Endothelial cell of umbilical vein (primary cell): ENCODE measurements at regions not wholly inside any gene's neighbourhood (a gene's known extent, or its start where the extent isn't known, plus 50 kb on each side); places are given as distances from the start of the nearest gene placed in this dataset.

Experiments
- BruUV-seq: library from RNA; stranded (reverse); fragments of 400-500 nt; replicated peaks from 2 replicates; lab custom pipeline; 2021; lab: Mats Ljungman, UMichigan
- CTCF ChIA-PET: fragments of 300-600, 350-600 bp; sonication (Branson Sonifier 250); formaldehyde crosslinking; loops from one replicate; lab custom pipeline; 2021; ENCODE audit warnings: antibody characterized with exemption, inconsistent platforms; lab: Charles Lee
- POLR2A ChIA-PET: fragments of 300-600, 350-600 bp; sonication (Branson Sonifier 250); formaldehyde crosslinking; loops from one replicate; lab custom pipeline; 2021; ENCODE audit warnings: antibody characterized with exemption, inconsistent platforms; lab: Charles Lee
- DNase-seq: peaks from one replicate; pipeline ENCODE4 v3.0.0-alpha.2; 2011; ENCODE audit warnings: low read depth, low spot score
- FAIRE-seq: peaks from 2 replicates; lab custom pipeline; 2011; peaks lifted over from hg19 to GRCh38; lab: Jason Lieb, UNC
- H2AFZ ChIP-seq: 2 replicates; pipeline ENCODE4 v1.6.0; 2012; ENCODE audit warnings: low read depth, low read length, control low read depth, inconsistent platforms
- H3K27ac ChIP-seq: 2 replicates; pipeline ENCODE4 v1.5.1; 2011; ENCODE audit warnings: low read depth, mild to moderate bottlenecking, control low read depth, low read length, moderate library complexity; ENCODE audit not compliant: insufficient read depth
- H3K27me3 ChIP-seq, 2 experiments: 2 replicates each; pipeline versions ENCODE4 v1.6.0 to v1.6.1; 2011; ENCODE audit warnings: low read length in 2 of 2, mixed read lengths in 1 of 2; ENCODE audit not compliant: control insufficient read depth in 2 of 2, insufficient read depth in 2 of 2
- H3K36me3 ChIP-seq, 2 experiments: 2 replicates in 1 of 2; 3 replicates in 1 of 2; pipeline ENCODE4 v1.5.1; 2011; ENCODE audit warnings: low read length in 2 of 2, mild to moderate bottlenecking in 1 of 2, moderate library complexity in 1 of 2; ENCODE audit not compliant: control insufficient read depth in 2 of 2, insufficient read depth in 2 of 2; ENCODE audit errors: extremely low read depth in 1 of 2
- H3K4me1 ChIP-seq: 3 replicates; pipeline ENCODE4 v1.5.1; 2011; ENCODE audit warnings: mild to moderate bottlenecking, low read length; ENCODE audit not compliant: control insufficient read depth, insufficient read depth; ENCODE audit errors: extremely low read depth
- H3K4me2 ChIP-seq: 2 replicates; pipeline ENCODE4 v1.6.1; 2011; ENCODE audit warnings: low read length, control low read depth, mixed read lengths; ENCODE audit not compliant: insufficient read depth
- H3K4me3 ChIP-seq, 3 experiments: fragments of 200-600 bp in 1 of 3; sonication (generic), shearing (Covaris generic) in 1 of 3; replicated peaks in 1 of 3; 2 replicates each; pipeline ENCODE4 v1.5.1; 2011 to 2016; ENCODE audit warnings: control low read depth in 3 of 3, low read length in 3 of 3, mild to moderate bottlenecking in 2 of 3, inconsistent platforms in 1 of 3, low read depth in 1 of 3, moderate library complexity in 1 of 3; ENCODE audit not compliant: insufficient read depth in 1 of 3
- H3K79me2 ChIP-seq: 2 replicates; pipeline ENCODE4 v1.6.0; 2012; ENCODE audit warnings: low read length, inconsistent platforms; ENCODE audit not compliant: control insufficient read depth, insufficient read depth
- H3K9ac ChIP-seq: replicated peaks from 2 replicates; pipeline ENCODE3; 2011; ENCODE audit warnings: low read length, control low read depth; ENCODE audit not compliant: insufficient read depth; ENCODE audit errors: extremely low read depth
- H3K9me1 ChIP-seq: replicated peaks from 3 replicates; pipeline ENCODE4 v1.6.0; 2011; ENCODE audit warnings: mild to moderate bottlenecking, low read length; ENCODE audit not compliant: control insufficient read depth, insufficient read depth; ENCODE audit errors: extremely low read depth
- H3K9me3 ChIP-seq: replicated peaks from 2 replicates; pipeline ENCODE4 v1.5.1; 2012; ENCODE audit warnings: low read length, inconsistent platforms; ENCODE audit not compliant: control insufficient read depth, insufficient read depth
- H4K20me1 ChIP-seq: replicated peaks from 2 replicates; pipeline ENCODE3; 2011; ENCODE audit warnings: mild to moderate bottlenecking, low read length; ENCODE audit not compliant: control insufficient read depth, insufficient read depth; ENCODE audit errors: extremely low read depth
- EZH2 ChIP-seq: IDR thresholded peaks from 2 replicates; pipeline ENCODE4 v1.6.1; 2012; ENCODE audit warnings: borderline replicate concordance, low read depth, mild to moderate bottlenecking, moderate library complexity, low read length, inconsistent platforms; ENCODE audit not compliant: severe bottlenecking
- FOS ChIP-seq: IDR thresholded peaks from 2 replicates; pipeline ENCODE4 v1.6.1; 2011; ENCODE audit warnings: mild to moderate bottlenecking, low read length, moderate library complexity, borderline replicate concordance; ENCODE audit not compliant: insufficient read depth
- GATA2 ChIP-seq: IDR thresholded peaks from 2 replicates; pipeline ENCODE4 v1.7.0; 2011; ENCODE audit warnings: low read depth, mild to moderate bottlenecking, moderate library complexity, mixed read lengths, low read length; ENCODE audit not compliant: insufficient read length, insufficient read depth
- JUN ChIP-seq: IDR thresholded peaks from 2 replicates; pipeline ENCODE4 v1.6.1; 2011; ENCODE audit warnings: borderline replicate concordance, low read depth; ENCODE audit not compliant: insufficient read length, insufficient read depth
- MAX ChIP-seq: IDR thresholded peaks from 2 replicates; pipeline ENCODE4 v1.6.1; 2011; ENCODE audit not compliant: insufficient read depth, insufficient read length
- MYC ChIP-seq: IDR thresholded peaks from one replicate; pipeline ENCODE4 v1.6.1; 2011; ENCODE audit warnings: mild to moderate bottlenecking, low read depth, low read length
- POLR2A ChIP-seq: IDR thresholded peaks from 2 replicates; pipeline ENCODE4 v1.6.1; 2012; ENCODE audit warnings: low read depth, mild to moderate bottlenecking, control low read depth, low read length
- POLR2AphosphoS5 ChIP-seq: IDR thresholded peaks from 2 replicates; pipeline ENCODE4 v1.6.1; 2012; ENCODE audit warnings: low read depth, mild to moderate bottlenecking, control low read depth, low read length, moderate library complexity; ENCODE audit not compliant: insufficient read depth
- dilution Hi-C: fragments of 300-500 bp; cut with MboI; formaldehyde crosslinking; loops from one replicate; pipeline ENCODE4 v1.15.0; 2019; ENCODE audit warnings: low sequenced_read_pairs; ENCODE audit not compliant: extremely low pct_ligation_motif_present
- intact Hi-C: fragments of 100-400 bp; cut with micrococcal nuclease; formaldehyde crosslinking; loops from one replicate; pipeline ENCODE4 v1.10.0; 2022
- TF ChIP-seq, protein P1 (sequence below), 2 donors: IDR thresholded peaks; 1 replicate in 1 of 2; 2 replicates in 1 of 2; pipeline ENCODE4 v1.5.1; 2011; ENCODE audit warnings: low read length in 2 of 2, mild to moderate bottlenecking in 2 of 2, moderate library complexity in 2 of 2, control low read depth in 1 of 2, inconsistent platforms in 1 of 2, low read depth in 1 of 2; ENCODE audit not compliant: insufficient read depth in 1 of 2; ENCODE audit errors: extremely low read depth in 1 of 2

DNA sequence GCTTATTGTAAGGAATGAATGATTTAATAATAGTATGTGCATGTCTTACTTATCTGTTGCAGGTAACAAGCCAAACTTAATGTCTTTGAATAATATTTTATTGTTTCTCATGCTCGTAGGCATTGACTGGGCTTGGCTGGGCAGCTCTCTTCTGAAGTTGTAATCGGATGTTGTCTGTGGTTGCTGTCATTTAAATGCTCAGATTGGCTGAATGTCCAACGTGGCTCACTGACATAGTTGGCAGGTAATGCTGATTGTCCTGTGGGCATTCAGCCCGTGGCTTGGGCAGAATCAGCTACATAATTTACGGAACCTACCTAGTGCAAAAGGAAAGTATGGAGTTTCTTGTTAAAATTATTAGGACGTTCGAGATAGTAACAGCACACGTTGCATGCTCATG lies 297.4 kb upstream of the GBE1 start:
- no peaks in the 10 kb centered on the region for H3K79me2 ChIP-seq
- H4K20me1 ChIP-seq: no peaks in the 10 kb centered on the region
- no peak for TF ChIP-seq EZH2
- TF ChIP-seq, protein P1, sequence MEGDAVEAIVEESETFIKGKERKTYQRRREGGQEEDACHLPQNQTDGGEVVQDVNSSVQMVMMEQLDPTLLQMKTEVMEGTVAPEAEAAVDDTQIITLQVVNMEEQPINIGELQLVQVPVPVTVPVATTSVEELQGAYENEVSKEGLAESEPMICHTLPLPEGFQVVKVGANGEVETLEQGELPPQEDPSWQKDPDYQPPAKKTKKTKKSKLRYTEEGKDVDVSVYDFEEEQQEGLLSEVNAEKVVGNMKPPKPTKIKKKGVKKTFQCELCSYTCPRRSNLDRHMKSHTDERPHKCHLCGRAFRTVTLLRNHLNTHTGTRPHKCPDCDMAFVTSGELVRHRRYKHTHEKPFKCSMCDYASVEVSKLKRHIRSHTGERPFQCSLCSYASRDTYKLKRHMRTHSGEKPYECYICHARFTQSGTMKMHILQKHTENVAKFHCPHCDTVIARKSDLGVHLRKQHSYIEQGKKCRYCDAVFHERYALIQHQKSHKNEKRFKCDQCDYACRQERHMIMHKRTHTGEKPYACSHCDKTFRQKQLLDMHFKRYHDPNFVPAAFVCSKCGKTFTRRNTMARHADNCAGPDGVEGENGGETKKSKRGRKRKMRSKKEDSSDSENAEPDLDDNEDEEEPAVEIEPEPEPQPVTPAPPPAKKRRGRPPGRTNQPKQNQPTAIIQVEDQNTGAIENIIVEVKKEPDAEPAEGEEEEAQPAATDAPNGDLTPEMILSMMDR (IDR thresholded peaks at IDR 0.05; ENCODE audit: extremely low read depth in 1 of 2, insufficient read depth in 1 of 2, low read depth in 1 of 2, low read length in 2 of 2): no peak
- TF ChIP-seq GATA2: no peak
- no peak for TF ChIP-seq POLR2AphosphoS5
- TF ChIP-seq POLR2A: no peak
- no peak for TF ChIP-seq MAX
- no peak for TF ChIP-seq FOS
- no peak for TF ChIP-seq MYC
- TF ChIP-seq JUN: no peak
- no peak overlapping the region for H2AFZ ChIP-seq
- H3K9me3 ChIP-seq: no peaks in the 10 kb centered on the region
- H3K4me3 ChIP-seq: no peak overlapping the region
- intact Hi-C loops: no loop called here
- ChIA-PET POLR2A (no interaction called here), CTCF (interaction anchor here (1.0 kb wide), 1 partner anchor 19 kb away, joined by 3 read pairs; no protein-coding TSS in a partner anchor)
- BruUV-seq: no TSS peak
- no peak overlapping the region for H3K9ac ChIP-seq
- no peaks in the 10 kb centered on the region for H3K27me3 ChIP-seq
- no peaks in the 10 kb centered on the region for H3K9me1 ChIP-seq
- dilution Hi-C loops: no loop called here
- no peaks in the 10 kb centered on the region for H3K36me3 ChIP-seq
- no peak overlapping the region for H3K27ac ChIP-seq
- FAIRE-seq (no peak), DNase-seq (no peak)
- H3K4me2 ChIP-seq: no peak overlapping the region
- H3K4me1 ChIP-seq: peaks cover 8% of the 10 kb centered on the region
